ENCODE measurements at regions not wholly inside any gene's neighbourhood (a gene's known extent, or its start where the extent isn't known, plus 50 kb on each side); places are given as distances from the start of the nearest gene placed in this dataset.

- DNase-seq (no peak), ATAC-seq (replicated peaks in 1 of 2) (no peak)
- Mint-ChIP-seq H3K4me3 (no peak overlapping the region), H3K27ac (no peak overlapping the region), H3K9me3 (no peaks in the 10 kb centered on the region), H3K4me1 (ENCODE audit: low read depth) (no peaks in the 10 kb centered on the region), H3K36me3 (ENCODE audit: insufficient read depth in 2 of 2) (no peaks in the 10 kb centered on the region), H3K27me3 (ENCODE audit: low read depth) (peaks cover 12% of the 10 kb centered on the region)
Measured at GRCh38 chr20:40803381-40803780, 114.3 kb upstream of the MAFB start.

- ATAC-seq (replicated peaks in 1 of 2), result no peak
- Mint-ChIP-seq H3K9me3 (no peaks in the 10 kb centered on the region), H3K4me3 (no peak overlapping the region), H3K27ac (no peak overlapping the region), H3K4me1 (ENCODE audit: low read depth) (no peaks in the 10 kb centered on the region), H3K27me3 (ENCODE audit: low read depth) (peaks cover 12% of the 10 kb centered on the region), H3K36me3 (ENCODE audit: insufficient read depth in 2 of 2) (no peaks in the 10 kb centered on the region)
- DNase-seq, result no peak
Measured at GRCh38 chr20:40805592-40805991, 116.6 kb upstream of the MAFB start.

- H3K9me3 Mint-ChIP-seq, result no peaks in the 10 kb centered on the region
- no peak overlapping the region for H3K4me3 Mint-ChIP-seq
- peaks cover 5% of the 10 kb centered on the region for H3K27me3 Mint-ChIP-seq (ENCODE audit: low read depth)
- no peaks in the 10 kb centered on the region for H3K4me1 Mint-ChIP-seq (ENCODE audit: low read depth)
- ATAC-seq (replicated peaks in 1 of 2) (no peak), DNase-seq (no peak)
- no peaks in the 10 kb centered on the region for H3K36me3 Mint-ChIP-seq (ENCODE audit: insufficient read depth in 2 of 2)
- H3K27ac Mint-ChIP-seq, result no peak overlapping the region
Measured at GRCh38 chr20:40806929-40807820, 118.1 kb upstream of the MAFB start.

- Mint-ChIP-seq H3K36me3 (ENCODE audit: insufficient read depth in 2 of 2) (no peaks in the 10 kb centered on the region), H3K4me3 (no peak overlapping the region), H3K9me3 (no peaks in the 10 kb centered on the region), H3K4me1 (ENCODE audit: low read depth) (no peaks in the 10 kb centered on the region), H3K27ac (no peak overlapping the region), H3K27me3 (ENCODE audit: low read depth) (peaks cover 5% of the 10 kb centered on the region)
- no peak for DNase-seq
- no peak for ATAC-seq (replicated peaks in 1 of 2)
Measured at GRCh38 chr20:40807821-40808170, 118.8 kb upstream of the MAFB start.

- DNase-seq, result no peak
- ATAC-seq (replicated peaks in 1 of 2), result no peak
Measured at GRCh38 chr20:40808936-40809335, 119.9 kb upstream of the MAFB start.

GRCh38 chr20:40809361-40809760 is 120.3 kb upstream of the MAFB start:
- DNase-seq (no peak), ATAC-seq (replicated peaks in 1 of 2) (no peak)
- Mint-ChIP-seq H3K36me3 (ENCODE audit: insufficient read depth in 2 of 2) (no peaks in the 10 kb centered on the region), H3K9me3 (no peaks in the 10 kb centered on the region), H3K27me3 (ENCODE audit: low read depth) (peaks cover 5% of the 10 kb centered on the region), H3K27ac (no peak overlapping the region), H3K4me1 (ENCODE audit: low read depth) (no peaks in the 10 kb centered on the region), H3K4me3 (no peak overlapping the region)

More at GRCh38 chr20:40808936-40809335, 119.9 kb upstream of the MAFB start:
- Mint-ChIP-seq H3K36me3 (ENCODE audit: insufficient read depth in 2 of 2) (no peaks in the 10 kb centered on the region), H3K4me3 (no peak overlapping the region), H3K4me1 (ENCODE audit: low read depth) (no peaks in the 10 kb centered on the region), H3K27me3 (ENCODE audit: low read depth) (peaks cover 5% of the 10 kb centered on the region), H3K27ac (no peak overlapping the region), H3K9me3 (no peaks in the 10 kb centered on the region)

GRCh38 chr20:40810332-40811000 is 121.4 kb upstream of the MAFB start:
- Mint-ChIP-seq H3K4me1 (ENCODE audit: low read depth) (no peaks in the 10 kb centered on the region), H3K9me3 (no peaks in the 10 kb centered on the region), H3K36me3 (ENCODE audit: insufficient read depth in 2 of 2) (no peaks in the 10 kb centered on the region), H3K27ac (no peak overlapping the region), H3K27me3 (ENCODE audit: low read depth) (peaks cover 4% of the 10 kb centered on the region), H3K4me3 (no peak overlapping the region)
- DNase-seq (no peak), ATAC-seq (replicated peaks in 1 of 2) (no peak)

GRCh38 chr20:40811004-40811403 is 122.0 kb upstream of the MAFB start:
- Mint-ChIP-seq H3K36me3 (ENCODE audit: insufficient read depth in 2 of 2) (no peaks in the 10 kb centered on the region), H3K4me3 (no peak overlapping the region), H3K9me3 (no peaks in the 10 kb centered on the region), H3K27me3 (ENCODE audit: low read depth) (no peaks in the 10 kb centered on the region), H3K4me1 (ENCODE audit: low read depth) (no peaks in the 10 kb centered on the region), H3K27ac (no peak overlapping the region)
- ATAC-seq (replicated peaks in 1 of 2), result no peak
- no peak for DNase-seq

- DNase-seq (no peak), ATAC-seq (replicated peaks in 1 of 2) (no peak)
- Mint-ChIP-seq H3K36me3 (ENCODE audit: insufficient read depth in 2 of 2) (no peaks in the 10 kb centered on the region), H3K27me3 (ENCODE audit: low read depth) (no peaks in the 10 kb centered on the region), H3K4me1 (ENCODE audit: low read depth) (no peaks in the 10 kb centered on the region), H3K27ac (no peak overlapping the region), H3K4me3 (no peak overlapping the region), H3K9me3 (no peaks in the 10 kb centered on the region)
Measured at GRCh38 chr20:40811660-40812414, 122.8 kb upstream of the MAFB start.

GRCh38 chr20:40812415-40812925 is 123.4 kb upstream of the MAFB start:
- H3K9me3 Mint-ChIP-seq, result no peaks in the 10 kb centered on the region
- DNase-seq (no peak), ATAC-seq (replicated peaks in 1 of 2) (no peak)
- no peaks in the 10 kb centered on the region for H3K36me3 Mint-ChIP-seq (ENCODE audit: insufficient read depth in 2 of 2)
- no peak overlapping the region for H3K4me3 Mint-ChIP-seq
- no peaks in the 10 kb centered on the region for H3K4me1 Mint-ChIP-seq (ENCODE audit: low read depth)
- no peaks in the 10 kb centered on the region for H3K27me3 Mint-ChIP-seq (ENCODE audit: low read depth)
- H3K27ac Mint-ChIP-seq, result no peak overlapping the region

- Mint-ChIP-seq H3K4me3 (no peak overlapping the region), H3K27ac (no peak overlapping the region), H3K27me3 (ENCODE audit: low read depth) (no peaks in the 10 kb centered on the region), H3K4me1 (ENCODE audit: low read depth) (no peaks in the 10 kb centered on the region), H3K36me3 (ENCODE audit: insufficient read depth in 2 of 2) (no peaks in the 10 kb centered on the region), H3K9me3 (peaks cover 0 to 2% of the 10 kb centered on the region in 2 donors)
- DNase-seq (no peak), ATAC-seq (replicated peaks in 1 of 2) (no peak)
Measured at GRCh38 chr20:40813029-40813431, 124.0 kb upstream of the MAFB start.

- Mint-ChIP-seq H3K27ac (no peak overlapping the region), H3K36me3 (ENCODE audit: insufficient read depth in 2 of 2) (no peaks in the 10 kb centered on the region), H3K4me1 (ENCODE audit: low read depth) (no peaks in the 10 kb centered on the region), H3K4me3 (no peak overlapping the region), H3K9me3 (peaks cover 0 to 2% of the 10 kb centered on the region in 2 donors), H3K27me3 (ENCODE audit: low read depth) (no peaks in the 10 kb centered on the region)
- DNase-seq, result no peak
- no peak for ATAC-seq (replicated peaks in 1 of 2)
Measured at GRCh38 chr20:40813708-40814630, 124.9 kb upstream of the MAFB start.

Data from activated T-cell treated with anti-CD3 and anti-CD28 coated beads, Interleukin-2, amount 50 U/mL, for 72 hours (primary cell).